AG09309 (cell line): ENCODE measurements at regions not wholly inside any gene's neighbourhood (a gene's known extent, or its start where the extent isn't known, plus 50 kb on each side); places are given as distances from the start of the nearest gene placed in this dataset.
"Not testable (repeated sequence)": the region's sequence is repeated elsewhere in the genome, so short reads cannot be mapped to it uniquely, and the experiment has no call there.

Experiments
- DNase-seq: peaks from one replicate; pipeline ENCODE4 v3.0.0-alpha.2; 2010; ENCODE audit warnings: low read depth
- H3K4me3 ChIP-seq: 2 replicates; pipeline ENCODE4 v1.5.1; 2011; ENCODE audit warnings: mild to moderate bottlenecking, low read depth, low read length, moderate library complexity; ENCODE audit not compliant: control insufficient read depth
- TF ChIP-seq, protein P1 (sequence below): IDR thresholded peaks from 2 replicates; pipeline ENCODE4 v1.5.1; 2011; ENCODE audit warnings: mild to moderate bottlenecking, low read depth, low read length, inconsistent platforms; ENCODE audit not compliant: insufficient read depth, control insufficient read depth; ENCODE audit errors: missing control alignments

DNA sequence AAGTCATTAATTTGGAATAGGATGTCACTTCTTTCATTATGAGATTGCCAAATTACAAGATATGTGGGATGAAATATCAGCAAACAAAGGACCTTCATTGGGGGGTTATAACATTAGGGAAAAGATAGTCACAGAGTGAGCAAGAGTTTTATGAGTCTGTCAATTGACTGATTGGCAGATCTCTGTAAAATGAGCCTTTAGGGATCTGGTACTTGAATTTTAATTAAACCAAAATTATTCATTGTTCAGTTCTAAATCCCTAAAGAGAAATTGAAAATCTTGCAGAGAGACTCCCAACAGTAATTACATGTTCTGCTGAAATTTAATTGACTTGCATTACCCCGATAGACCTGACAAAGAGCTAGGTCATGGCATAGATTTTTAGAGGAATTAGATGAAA, 768.1 kb upstream of the SPRY2 start:
- TF ChIP-seq, protein P1, sequence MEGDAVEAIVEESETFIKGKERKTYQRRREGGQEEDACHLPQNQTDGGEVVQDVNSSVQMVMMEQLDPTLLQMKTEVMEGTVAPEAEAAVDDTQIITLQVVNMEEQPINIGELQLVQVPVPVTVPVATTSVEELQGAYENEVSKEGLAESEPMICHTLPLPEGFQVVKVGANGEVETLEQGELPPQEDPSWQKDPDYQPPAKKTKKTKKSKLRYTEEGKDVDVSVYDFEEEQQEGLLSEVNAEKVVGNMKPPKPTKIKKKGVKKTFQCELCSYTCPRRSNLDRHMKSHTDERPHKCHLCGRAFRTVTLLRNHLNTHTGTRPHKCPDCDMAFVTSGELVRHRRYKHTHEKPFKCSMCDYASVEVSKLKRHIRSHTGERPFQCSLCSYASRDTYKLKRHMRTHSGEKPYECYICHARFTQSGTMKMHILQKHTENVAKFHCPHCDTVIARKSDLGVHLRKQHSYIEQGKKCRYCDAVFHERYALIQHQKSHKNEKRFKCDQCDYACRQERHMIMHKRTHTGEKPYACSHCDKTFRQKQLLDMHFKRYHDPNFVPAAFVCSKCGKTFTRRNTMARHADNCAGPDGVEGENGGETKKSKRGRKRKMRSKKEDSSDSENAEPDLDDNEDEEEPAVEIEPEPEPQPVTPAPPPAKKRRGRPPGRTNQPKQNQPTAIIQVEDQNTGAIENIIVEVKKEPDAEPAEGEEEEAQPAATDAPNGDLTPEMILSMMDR = no peak
- DNase-seq = no peak

DNA sequence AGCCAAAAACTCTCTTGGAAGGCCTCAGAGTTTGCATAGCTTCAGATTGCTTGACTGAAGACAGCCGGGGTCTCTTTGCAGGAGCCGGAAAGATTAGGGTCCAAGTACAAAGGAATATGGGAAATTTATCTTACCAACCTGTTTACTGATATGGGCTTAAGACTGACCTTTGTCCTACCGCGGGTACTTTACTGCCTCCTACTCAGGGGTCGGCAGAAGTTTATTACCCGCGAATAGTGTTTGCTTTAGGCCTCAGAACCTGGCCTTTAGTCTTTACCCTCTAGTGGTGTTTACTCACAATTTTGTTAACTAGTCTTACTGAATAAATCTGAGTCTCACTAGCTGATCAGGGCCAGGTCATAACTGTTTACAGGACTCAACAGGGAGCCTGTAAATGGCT, 765.4 kb upstream of the SPRY2 start:
- TF ChIP-seq, protein P1 = no peak
- no peak for DNase-seq

More for the DNA sequence above, 768.1 kb upstream of the SPRY2 start:
- no peak overlapping the region for H3K4me3 ChIP-seq

DNA sequence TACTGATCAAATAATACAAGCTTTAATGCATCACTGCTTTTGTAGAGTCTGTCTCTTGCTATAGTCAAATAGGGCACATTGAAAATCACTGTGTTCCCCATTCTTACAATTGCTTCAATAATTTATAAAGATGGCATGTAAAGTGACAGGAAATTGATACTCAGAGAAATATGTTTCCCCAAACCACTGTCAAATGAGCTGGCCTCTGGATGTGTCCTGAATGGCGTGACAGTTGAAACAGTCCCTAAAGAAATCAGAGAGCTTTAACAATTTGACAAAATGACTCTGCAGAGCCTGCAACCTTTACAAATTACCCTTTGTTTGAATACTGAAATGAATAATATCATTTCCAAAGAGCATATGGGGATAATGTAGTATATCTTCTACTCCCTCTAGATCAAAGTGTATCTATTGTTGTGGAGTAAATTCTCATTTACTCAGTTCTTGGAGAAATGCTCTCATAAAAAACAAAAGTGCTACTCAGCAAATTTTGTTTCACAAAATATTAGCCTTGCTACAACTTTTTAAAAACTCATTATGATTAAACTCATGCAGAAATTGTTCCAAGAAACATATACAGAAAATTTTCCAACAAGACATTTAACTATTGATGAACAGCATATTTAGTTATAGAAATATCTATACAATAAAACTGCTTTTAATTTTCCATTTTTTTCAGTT, 763.2 kb upstream of the SPRY2 start:
- no peak for DNase-seq
- H3K4me3 ChIP-seq = no peak overlapping the region

More for the DNA sequence above, 765.4 kb upstream of the SPRY2 start:
- no peak overlapping the region for H3K4me3 ChIP-seq

DNA sequence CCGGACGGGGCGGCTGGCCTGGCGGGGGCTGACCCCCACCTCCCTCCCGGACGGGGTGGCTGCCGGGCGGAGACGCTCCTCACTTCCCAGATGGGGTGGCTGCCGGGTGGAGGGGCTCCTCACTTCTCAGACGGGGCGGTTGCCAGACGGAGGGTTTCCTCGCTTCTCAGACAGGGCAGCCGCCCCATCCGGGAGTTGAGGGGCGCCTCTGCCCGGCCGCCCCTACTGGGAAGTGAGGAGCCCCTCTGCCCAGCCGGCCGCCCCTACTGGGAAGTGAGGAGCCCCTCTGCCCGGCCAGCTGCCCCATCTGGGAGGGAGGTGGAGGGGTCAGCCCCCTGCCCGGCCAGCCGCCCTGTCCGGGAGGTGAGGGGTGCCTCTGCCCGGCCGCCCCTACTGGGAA, 761.1 kb upstream of the SPRY2 start:
- not testable (repeated sequence) for H3K4me3 ChIP-seq

More for the DNA sequence above, 763.2 kb upstream of the SPRY2 start:
- TF ChIP-seq, protein P1 = no peak

DNA sequence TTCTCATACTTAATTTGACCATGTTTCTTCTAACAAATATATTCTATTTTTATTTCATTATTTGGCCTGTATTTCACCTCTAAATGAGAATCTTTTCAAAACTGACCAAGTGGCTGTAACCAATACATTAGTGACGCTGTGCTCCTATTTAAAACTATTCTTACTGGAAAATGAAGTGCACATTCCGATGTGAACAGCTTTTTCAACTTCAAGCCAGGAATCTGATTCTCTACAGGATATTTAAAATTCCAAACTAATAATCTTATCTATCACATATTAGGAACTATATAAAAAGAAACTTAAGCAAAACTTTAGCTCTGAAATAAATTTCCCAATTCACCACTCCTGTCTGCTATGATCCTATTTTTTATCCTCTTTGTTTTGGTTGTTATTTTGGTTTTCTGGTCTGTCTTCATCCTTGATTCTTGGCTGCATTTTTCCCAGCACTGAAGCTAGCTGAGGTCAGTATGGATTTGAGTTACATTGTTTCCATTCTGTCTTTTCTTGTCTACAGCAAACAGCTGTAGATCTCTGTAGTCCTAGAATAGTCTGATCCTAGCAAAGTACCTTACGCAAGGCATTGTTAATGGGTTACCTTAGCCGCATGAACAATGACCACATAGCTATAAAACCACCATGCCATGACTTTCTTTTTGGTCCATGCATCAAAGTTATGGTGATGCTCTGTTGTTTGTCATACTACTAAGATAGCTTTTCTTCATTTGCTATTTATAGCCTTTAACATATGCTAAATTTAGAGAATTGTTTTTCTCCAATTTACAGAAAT, 748.6 kb upstream of the SPRY2 start:
- H3K4me3 ChIP-seq = no peak overlapping the region
- DNase-seq = no peak
- TF ChIP-seq, protein P1 = no peak

More for the DNA sequence above, 761.1 kb upstream of the SPRY2 start:
- DNase-seq = not testable (repeated sequence)

DNA sequence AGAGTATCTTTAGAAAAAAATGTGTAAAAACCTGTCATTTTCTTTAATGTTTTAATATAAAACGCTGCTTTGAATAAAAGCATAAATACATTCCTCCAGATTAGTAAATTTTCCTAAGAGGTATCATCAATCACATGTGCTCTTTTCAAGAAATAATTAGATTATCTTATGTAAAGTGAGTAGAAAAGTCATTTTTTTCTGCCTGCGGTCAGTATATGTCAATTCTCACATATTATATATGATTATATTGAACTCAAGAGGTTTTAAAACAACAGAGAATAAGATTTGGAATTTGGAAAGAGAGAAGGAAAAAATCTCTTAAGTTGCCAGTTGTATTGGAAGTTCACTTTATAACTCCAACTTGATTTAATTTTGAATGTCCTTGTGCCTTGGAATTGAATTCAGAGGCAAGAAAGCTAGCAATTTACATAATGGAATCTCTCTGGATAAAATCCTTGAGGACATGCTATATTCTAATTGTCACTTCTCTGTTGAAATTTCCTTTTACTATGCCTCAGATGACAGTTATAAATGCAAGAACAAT, 740.1 kb upstream of the SPRY2 start:
- TF ChIP-seq, protein P1 = no peak
- DNase-seq = no peak

DNA sequence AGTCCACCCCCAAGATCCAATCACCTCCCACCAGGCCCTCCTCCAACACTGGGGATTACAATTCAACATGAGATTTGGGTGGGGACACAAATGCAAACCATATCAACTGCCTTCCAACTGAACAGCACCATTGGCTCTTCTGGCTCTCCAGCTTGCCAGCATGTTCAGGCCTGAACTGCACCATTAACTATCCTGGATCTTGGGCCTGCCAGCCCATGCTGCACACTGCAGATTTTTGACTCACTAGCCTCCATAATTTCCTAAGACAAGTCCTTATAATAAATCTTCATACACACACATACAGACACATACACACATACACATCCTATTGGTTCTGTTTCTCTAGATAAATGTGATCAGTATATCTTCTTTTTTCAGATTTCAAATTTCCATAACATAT, 737.1 kb upstream of the SPRY2 start:
- no peak overlapping the region for H3K4me3 ChIP-seq
- no peak for DNase-seq
- TF ChIP-seq, protein P1 = no peak

More for the DNA sequence above, 740.1 kb upstream of the SPRY2 start:
- H3K4me3 ChIP-seq = no peak overlapping the region

DNA sequence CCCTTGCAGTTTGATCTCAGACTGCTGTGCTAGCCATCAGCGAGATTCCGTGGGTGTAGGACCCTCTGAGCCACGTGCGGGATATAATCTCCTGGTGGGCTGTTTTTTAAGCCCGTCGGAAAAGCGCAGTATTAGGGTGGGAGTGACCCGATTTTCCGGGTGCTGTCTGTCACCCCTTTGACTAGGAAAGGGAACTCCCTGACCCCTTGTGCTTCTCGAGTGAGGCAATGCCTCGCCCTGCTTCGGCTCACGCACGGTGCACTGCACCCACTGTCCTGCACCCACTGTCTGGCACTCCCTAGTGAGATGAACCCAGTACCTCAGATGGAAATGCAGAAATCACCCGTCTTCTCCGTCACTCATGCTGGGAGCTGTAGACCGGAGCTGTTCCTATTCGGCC, 728.9 kb upstream of the SPRY2 start:
- H3K4me3 ChIP-seq, DNase-seq: not testable (repeated sequence)
